HG03571 (cell line): ENCODE measurements at regions not wholly inside any gene's neighbourhood (a gene's known extent, or its start where the extent isn't known, plus 50 kb on each side); places are given as distances from the start of the nearest gene placed in this dataset.

Source experiments
- ATAC-seq: cut with Tn5 transposase; IDR thresholded peaks from one replicate; pipeline ENCODE4 v1.9.1; 2021; ENCODE audit not compliant: unreplicated experiment

DNA sequence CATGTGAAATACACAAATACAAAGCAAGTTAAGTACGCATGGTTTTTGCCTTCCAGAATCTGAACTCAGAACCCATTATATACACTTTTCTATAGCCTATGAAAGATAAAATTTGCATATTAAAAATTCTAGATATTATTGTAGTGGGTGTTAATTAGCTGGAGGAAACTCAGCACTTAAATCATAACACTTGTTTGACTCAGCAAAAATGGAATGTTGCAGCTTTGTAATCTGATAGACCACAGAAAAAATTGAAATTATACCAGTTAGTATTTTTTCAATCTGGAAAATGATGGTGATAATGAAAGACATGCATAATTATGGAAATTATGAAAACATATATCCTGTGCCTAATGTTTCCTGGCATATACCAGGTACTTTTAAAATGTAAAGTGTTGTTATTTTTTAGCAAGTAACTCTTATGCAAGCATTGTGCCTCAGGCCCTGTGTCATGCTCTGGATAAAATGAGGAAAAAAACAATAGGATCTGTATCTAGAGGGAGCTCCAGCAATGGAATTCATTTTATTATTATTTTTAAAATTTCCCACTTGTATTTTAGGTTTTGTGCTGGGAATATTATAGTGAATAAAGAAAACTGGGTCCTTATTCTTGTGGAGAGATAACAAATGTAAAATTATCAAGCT, 490.4 kb upstream of the SEMA3A start:
- ATAC-seq, result no peak

DNA sequence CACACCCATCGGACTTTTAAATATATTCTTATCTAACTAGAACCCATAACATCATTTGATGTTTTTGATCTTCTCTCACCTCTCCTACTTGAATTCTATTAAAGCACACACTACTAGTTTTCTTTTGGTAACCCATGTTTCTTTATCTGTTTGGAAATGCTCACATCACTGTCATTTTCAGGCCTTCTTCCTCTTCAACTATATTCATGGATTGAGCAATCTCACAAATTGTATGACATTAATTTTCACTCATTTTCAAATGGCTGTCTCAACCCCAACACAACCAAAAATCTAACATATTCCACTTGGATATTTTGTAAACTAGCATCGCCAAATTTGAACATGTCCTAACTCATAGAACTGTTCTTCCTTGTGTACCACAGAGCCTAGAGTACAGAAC, 488.0 kb upstream of the SEMA3A start:
- ATAC-seq, result no peak

DNA sequence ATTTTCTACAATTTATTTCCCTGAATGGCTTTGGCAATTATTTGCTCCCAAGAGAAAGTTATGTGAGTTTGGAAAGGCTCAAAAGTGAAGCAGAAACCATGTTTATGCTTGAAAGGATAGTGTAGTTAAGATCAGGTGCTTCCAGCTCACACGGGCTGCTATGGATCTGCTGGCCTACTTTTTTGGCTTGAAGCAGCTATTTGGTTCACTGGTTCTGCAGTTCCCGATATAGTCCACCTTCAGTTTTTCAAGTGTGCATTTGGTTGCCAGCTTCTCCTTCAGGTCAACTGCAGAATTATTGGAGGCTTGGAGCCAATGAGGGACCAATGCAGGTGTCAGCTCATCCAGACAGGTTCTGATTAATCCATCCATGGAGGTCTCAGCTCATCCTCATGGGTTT, 484.3 kb upstream of the SEMA3A start:
- ATAC-seq, result no peak

DNA sequence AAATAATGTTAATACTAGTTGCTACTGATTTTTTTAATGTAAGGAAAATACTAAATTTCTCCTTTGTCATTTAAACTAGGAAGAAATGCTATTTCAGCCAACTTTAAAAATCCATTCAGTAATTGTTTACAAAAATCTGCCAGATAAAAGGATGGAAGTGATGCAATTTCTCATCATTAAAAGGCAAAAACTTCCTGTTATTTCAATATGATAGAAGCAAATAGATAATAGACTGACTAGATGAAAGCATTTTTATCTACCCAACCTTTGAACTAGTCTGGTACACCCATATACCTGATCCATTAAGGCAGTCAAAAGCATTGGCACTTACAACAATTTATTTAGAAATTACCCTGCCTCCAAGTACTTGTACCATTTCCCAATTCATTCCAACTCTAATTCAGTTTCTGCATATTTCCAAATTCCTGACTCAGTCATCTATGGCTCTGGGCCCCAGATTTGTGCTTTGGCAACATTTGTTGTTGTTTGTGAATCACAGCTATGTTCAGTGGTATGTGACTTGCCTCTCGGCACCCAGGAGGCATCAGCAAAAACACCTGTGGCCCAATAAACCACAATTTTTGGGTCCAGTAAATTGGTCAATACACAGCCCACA, 482.6 kb upstream of the SEMA3A start:
- no peak for ATAC-seq

DNA sequence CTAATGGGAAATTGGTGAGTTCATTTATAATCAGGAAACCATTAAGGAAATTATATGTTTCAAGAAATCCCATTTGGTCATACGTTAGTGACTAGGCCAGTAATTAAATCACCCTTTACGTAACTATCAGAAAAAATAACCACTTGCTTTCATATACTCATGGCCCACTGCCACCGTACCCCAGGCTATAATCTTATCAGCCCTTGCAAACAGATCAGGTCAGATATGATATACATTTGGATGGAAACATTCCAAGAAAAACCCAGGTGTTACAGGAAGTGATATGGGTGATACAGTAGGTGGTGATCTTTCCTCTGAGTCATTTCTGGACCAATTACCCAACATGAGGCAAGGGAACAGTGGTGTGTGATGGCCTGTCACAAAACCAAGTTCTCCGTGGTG, 481.0 kb upstream of the SEMA3A start:
- no peak for ATAC-seq

DNA sequence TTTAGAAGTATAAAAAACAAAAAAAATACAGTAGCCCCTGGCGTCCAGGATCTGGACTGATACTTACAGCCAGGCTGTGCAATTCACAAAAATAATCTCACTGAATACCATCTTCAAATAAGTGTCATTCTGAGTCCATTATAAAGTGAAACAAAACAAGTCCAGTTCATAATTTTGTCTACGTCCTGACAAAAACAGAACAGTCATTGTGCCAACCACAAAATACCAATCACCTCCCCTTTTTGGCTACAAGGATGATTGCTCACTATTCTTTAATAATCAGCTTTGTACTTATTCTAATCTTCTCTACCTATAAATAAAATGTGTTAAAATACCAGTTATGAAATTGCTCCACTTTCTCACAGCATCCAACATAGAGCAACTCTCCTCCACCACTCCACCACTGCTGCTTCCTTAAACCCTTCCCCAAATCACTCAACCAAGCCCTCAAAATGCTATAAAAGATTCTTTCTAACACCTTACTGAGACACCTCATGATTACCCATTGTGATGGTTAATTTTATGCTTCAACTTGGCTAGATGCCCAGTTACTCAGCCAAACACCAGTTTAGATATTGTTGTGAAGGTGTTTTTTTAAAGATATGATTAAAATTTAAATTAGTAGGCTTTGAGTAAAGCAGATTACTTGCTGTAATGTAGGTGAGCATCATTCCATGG, 479.8 kb upstream of the SEMA3A start:
- ATAC-seq, result no peak

DNA sequence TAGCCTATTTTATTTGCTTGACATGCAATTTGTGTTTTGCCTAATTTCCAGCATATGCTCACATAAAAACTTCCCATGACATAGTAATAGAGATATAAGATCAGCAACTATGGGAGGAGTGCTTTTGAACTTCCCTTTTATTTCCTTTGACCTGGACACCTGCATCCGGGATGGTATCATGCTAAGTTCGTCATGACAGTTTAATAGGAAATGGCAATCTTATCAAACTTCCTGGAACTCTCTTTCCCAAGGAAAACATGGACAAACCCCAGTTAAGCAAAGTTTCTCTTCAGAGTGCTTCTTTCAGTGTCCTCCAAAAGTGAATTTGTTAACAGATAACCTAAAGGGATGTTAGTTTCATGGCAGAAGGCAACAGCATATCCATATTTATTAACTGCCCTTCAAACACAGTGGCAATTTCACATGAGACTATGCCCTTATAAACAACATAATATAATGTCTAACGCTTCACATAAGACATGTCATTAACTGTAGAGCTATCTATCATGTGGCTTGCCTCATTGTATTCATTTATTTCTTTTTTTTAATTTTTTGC, 474.7 kb upstream of the SEMA3A start:
- ATAC-seq, result no peak

DNA sequence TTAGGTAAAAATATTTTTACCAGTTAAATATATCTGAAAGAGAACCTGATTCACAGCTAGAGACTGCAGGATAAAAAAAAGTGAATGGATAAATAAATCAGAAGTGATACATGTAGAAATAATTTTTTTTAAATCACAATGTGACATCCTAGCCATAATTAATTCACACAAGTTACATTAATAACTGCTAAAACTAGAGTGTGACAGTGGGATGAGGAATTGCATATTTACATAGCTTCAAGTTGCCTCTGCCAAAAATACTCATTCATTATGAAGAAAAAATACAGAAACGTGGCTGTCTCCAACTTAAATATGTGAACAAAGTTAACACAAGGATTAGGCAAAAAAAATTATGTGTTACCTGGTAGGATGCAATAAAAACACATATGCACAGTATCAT, 473.5 kb upstream of the SEMA3A start:
- no peak for ATAC-seq

DNA sequence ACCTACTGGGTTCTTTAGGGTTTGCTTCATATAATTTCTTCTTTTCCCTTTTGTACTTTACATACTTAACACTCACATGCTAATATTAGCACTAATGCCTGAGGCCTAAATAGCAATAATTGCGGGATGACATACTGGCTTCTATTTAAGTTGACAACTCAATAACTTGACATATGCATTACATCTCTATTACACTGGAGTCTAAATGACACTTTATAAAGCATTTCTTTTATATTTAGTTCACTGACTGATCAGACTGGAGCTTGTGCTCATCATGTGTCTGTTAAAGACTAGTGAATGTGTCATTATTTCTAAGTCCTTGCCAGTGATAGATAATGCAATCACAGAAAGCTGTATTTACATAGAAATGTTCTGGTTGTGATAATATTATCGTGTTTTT, 472.1 kb upstream of the SEMA3A start:
- ATAC-seq, result no peak

DNA sequence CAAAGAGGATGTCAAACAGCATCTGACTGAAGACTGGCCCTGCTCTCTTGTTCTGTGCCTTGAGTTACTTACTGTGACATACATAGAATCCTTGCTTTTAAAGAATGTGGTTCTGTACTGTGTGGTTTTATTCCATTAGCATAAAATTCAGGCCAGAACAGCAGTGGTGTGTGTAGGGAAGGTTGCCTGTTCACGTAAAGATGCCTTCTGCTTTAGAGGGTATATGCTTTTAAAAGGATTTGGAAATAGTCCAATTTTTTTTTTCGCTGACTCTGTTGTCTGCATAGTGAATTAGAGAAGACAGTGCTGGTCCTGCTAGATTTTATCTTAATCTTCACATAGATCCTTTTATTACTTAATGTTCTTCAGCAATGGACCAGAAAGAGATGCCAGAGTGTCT, 470.8 kb upstream of the SEMA3A start:
- no peak for ATAC-seq

DNA sequence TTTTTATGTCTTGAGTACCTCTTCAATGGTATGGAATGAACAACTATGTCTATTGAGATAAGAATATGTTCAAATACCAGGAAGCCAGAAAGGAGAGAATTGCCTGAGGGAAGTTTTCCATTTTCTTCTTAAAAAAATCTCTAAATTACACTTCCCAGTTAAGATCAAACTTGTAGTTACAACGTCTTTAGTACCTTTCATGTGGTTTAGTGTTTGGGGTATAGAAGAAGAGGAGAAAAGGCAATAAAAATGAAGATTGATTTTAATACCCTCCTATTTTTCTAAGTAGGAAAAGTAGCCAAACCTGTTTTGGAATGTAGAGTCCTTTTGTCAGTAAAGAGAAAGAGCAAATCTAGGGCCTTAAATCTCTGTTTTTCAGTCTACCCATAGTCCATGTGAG, 470.0 kb upstream of the SEMA3A start:
- no peak for ATAC-seq

DNA sequence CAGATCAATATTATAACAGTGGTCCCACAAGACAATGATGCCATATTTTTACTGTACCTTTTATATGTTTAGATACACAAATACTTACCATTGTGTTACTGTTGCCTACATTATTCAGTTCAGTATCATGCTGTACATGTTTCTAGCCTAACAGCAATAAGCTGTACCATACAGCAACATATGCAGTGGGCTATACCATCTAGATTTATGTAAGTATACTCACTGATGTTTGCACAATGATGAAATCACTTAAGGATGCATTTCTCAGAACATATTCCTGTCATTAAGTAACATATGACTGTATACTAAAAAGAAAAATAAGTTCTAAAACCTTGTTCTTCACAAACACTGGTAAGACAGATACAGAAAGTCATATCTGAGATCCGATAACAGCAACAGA, 468.6 kb upstream of the SEMA3A start:
- ATAC-seq, result no peak

DNA sequence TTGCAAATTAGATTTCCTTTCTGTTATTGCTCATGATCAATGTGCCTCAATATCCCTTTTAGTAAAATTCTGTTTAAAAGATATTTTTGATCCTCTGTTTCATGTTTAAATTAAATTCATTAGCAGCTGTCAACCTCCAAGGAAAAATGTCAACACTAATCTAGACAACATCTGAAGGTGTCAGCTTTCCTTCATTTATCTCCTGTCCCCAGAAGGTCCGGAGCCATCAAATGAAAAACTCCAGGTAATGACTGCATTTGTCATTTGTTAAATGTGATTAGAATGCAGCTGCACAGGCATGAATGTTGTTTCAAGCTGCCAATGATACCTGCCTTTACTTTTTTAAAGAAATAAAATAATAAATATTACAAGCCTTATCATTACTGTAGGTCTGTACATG, 463.7 kb upstream of the SEMA3A start:
- no peak for ATAC-seq

DNA sequence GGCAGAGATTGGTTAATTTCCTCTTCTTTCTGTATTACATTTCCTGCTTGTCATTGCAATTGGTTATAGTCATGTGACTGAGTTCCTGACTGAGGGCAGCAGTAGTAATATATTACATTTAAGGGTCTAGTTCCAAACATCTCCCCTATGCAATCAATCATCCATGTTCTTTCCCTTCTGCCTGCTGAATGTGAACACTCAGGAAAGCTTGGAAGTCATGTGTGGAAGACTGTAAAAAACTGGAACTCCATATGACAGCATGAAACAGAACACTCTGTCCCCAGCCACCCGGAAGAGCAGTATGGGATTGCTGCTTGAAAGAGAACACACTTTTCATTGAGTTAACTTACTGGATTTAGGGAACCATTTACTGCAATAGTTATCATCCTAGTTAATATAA, 459.7 kb upstream of the SEMA3A start:
- ATAC-seq, result no peak

DNA sequence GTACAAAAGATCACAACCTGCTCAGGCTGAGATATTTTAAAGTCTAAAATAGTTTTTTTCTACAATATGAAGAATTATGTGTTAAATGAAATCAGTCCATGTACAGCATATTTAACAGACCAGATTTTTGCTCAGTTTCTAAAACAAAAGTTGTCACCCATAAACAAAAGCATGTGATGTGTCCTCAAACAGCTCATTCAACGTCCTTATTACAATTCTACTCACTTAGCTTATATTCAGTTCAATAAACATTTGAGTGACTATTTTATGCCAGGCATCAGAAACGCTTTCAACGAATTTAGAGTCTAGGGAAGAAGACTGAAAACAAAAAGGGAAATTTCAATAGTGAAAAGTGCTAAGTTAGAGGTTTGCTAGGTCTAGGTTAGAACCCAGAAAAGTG, 457.3 kb upstream of the SEMA3A start:
- no peak for ATAC-seq

DNA sequence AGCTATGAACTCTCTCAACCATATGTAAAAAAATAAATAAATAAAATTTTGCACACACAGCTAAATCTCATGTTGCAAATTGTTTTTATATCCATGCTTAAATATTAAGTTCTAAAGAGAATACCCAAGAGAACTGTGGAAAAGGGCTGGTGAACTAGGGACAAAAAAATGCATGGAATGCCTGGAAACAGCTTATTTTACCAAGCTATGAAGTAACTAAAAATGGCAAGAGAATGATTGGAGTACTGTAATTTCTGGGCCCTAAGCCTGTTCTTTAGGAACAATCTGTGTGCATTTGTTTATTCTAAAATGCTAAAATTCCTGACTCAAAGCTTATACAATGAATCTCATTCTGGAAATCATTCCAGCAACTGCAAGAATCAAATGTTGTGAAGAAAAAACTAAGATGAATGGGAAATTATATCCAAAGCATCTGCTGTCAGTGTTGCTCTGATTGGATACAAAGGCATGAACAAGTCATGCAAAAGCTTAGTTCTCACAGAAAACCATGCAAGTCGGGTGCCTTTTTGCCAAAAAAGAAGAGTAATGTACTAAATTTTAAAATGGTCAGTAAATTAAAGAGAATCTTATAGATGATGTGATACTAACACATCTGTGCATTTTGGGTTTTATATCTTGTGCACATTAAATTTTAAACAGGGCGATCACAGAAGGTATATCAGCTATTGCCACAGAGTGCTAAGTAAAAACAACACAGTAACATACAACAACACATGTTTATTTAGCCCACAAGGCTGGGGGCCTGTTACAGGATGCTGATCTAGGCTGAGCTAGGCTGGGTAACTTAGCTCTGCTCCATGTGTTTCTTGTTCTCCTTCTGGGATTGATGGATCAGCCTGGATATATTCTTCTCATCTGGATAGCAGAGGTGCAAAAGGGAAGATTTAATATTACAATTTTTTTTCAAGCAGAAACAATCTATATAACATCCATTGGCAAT, 453.5 kb upstream of the SEMA3A start:
- no peak for ATAC-seq

DNA sequence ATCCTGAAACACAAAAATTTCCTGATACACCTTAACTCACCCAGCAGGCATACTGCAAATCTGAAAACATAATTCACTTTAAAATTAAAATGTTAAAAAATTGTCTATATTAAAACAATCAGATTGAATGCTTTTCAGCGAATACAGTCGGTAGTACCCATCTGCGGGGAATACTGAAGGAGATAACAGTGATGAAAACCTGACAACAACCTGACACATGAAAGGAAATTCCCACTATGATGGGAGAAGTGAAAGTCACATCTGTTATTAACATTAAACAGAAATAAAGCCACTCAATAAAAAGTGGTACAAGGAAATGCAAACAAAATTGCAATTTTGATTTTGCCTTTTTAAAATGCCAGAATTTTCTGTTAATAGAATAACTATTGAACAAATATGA, 448.0 kb upstream of the SEMA3A start:
- ATAC-seq, result no peak

DNA sequence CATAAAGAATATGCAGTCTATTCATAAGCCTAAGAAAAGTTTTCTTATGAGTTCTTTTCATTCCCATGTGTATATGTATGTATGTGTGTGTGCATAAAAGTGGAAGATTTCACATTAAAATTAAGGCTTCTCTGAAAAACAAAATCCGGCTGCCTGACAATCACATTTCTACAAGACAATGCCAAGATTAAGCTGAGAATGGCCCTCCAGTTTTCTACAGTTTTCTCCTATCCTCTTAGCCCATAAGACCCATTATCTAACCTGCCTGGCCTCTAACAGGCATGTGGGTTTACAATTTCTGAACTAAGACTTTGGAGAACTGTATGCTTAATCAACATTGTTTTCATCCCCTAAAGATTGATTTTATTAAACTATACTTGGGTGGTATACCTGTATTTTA, 446.0 kb upstream of the SEMA3A start:
- no peak for ATAC-seq

DNA sequence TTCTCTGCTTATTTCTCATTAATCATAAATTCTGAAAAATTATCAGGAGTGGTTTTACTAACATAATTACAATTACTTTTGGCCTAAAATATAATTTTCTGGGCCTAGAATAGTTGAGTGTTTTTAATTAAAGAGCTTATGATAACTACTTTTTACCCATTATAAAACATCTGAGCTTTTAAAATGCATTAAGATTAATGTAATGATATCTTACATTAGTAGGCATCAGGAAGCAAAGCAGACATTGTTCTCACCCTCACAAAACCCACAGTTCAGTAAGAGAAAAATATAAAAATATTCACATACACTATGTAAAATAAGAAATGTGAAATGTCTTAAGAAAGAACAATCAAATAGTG, 443.7 kb upstream of the SEMA3A start:
- no peak for ATAC-seq

DNA sequence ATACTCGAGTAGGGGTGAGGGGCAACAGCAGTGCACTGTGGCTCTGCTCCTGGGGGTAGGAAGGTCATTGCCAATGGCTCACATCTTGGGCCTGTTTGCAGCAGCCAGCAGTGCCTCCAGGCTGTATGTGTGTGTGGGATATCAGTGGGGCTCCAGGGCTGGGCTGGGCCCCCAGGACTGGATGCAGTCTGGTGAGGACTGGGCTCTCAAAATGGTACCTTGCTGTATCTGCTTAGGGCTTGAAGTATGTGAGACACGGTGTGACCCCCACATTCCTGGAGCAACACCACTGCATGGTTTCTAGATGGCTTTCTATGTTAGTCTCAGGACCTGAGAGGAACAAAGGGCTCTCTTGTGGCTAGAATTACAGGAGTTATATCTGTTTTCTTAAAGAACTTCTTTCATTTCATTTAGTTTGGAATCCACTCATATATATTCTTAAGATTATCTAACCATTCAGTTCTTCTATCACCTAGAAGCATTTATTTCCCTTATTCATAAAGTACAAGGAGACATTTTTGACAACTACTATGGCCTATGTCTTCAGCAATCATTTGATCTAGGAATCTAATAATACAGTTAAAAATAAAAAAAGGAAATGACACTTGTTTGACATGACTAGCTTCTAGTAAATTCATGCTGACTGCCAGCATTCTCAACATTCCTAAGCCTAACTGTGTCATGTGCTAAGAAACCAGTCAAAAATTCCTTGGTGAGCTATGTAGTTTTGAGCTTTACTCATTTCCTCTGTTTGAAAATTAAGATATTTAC, 443.2 kb upstream of the SEMA3A start:
- ATAC-seq, result no peak

DNA sequence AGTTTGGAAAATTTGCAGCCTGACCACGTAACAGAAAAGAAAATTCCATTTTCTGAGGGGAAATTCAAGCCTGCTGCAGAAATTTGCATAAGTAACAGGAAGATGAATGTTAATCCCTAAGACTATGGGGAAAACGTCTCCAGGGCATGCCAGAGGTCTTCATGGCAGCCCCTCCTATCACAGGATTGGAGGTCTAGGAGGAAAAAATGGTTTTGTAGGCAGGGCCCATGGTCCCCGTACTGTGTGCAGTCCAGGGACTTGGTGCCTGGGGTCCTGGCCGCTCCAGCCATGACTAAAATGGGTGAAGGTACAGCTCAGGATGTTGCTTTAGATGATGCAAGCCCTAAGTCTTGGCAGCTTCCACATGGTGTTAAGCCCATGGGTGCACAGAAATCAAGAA, 437.3 kb upstream of the SEMA3A start:
- no peak for ATAC-seq
